Upper lobe of left lung (tissue), 6 donors: ENCODE measurements at regions not wholly inside any gene's neighbourhood (a gene's known extent, or its start where the extent isn't known, plus 50 kb on each side); places are given as distances from the start of the nearest gene placed in this dataset.
"Not testable (repeated sequence)": the region's sequence is repeated elsewhere in the genome, so short reads cannot be mapped to it uniquely, and the experiment has no call there.

Experiments used
- ATAC-seq, 2 donors: fragments of 200-7000 bp; cut with Tn5 transposase; one replicate each; pipeline ENCODE4 v1.9.1; 2022; ENCODE audit warnings: mild to moderate bottlenecking in 2 of 2, moderate library complexity in 2 of 2; ENCODE audit not compliant: low FRiP score in 2 of 2
- DNase-seq, 2 donors: peaks; one replicate each; pipeline ENCODE4 v3.0.0-alpha.2; 2019 to 2020
- H3K27ac ChIP-seq, 4 donors: fragments of 200-600 bp; sonication (generic); one replicate each; pipeline ENCODE4 v1.5.1; 2016 to 2019
- H3K27me3 ChIP-seq, 4 donors: fragments of 200-600 bp; sonication (generic); one replicate each; pipeline ENCODE4 v1.5.1; 2017 to 2019
- H3K36me3 ChIP-seq, 4 donors: fragments of 200-600 bp; sonication (generic); one replicate each; pipeline ENCODE4 v1.5.1; 2016 to 2019
- H3K4me1 ChIP-seq, 4 donors: fragments of 200-600 bp; sonication (generic); one replicate each; pipeline ENCODE4 v1.5.1; 2018 to 2019
- H3K4me3 ChIP-seq, 4 donors: fragments of 200-600 bp; sonication (generic); one replicate each; pipeline ENCODE4 v1.5.1; 2017 to 2019; ENCODE audit warnings: mild to moderate bottlenecking in 2 of 4, moderate library complexity in 1 of 4
- H3K9me3 ChIP-seq, 4 donors: fragments of 200-600 bp; sonication (generic); one replicate each; pipeline ENCODE4 v1.5.1; 2018 to 2019
- CTCF ChIP-seq, 6 experiments: fragments of 450-650 bp in 4 of 6; fragments of 200-600 bp in 2 of 6; sonication (generic) in 2 of 6; IDR thresholded peaks; one replicate each; pipeline ENCODE4 v1.5.1; 2016 to 2019; ENCODE audit warnings: antibody characterized with exemption in 6 of 6
- EP300 ChIP-seq, 4 donors: sonication (generic); formaldehyde crosslinking; IDR thresholded peaks; one replicate each; pipeline ENCODE4 v1.5.1; 2017; ENCODE audit warnings: antibody characterized with exemption in 4 of 4, control low read depth in 2 of 4
- POLR2A ChIP-seq, 4 donors: fragments of 450-650 bp; IDR thresholded peaks; one replicate each; pipeline ENCODE4 v1.5.1; 2016 to 2017; ENCODE audit warnings: antibody characterized with exemption in 4 of 4, mild to moderate bottlenecking in 2 of 4
- POLR2AphosphoS5 ChIP-seq, 2 donors: sonication (generic); formaldehyde crosslinking; IDR thresholded peaks; one replicate each; pipeline ENCODE4 v1.5.1; 2017; ENCODE audit warnings: antibody characterized with exemption in 2 of 2
- WGBS, 2 donors: methylation state at CpG; one replicate each; pipeline ENCODE4 v1.1.5; 2017 to 2018; 5-methylcytosine and 5-hydroxymethylcytosine counted together
- donor health status: DM: no; HTN: no; CAD: no; lungs with moderate emphysema.
- donor health status: DM: no; HTN: yes; CAD: no; lungs with severe emphysema.

GRCh38 chrX:82711457-82711856 is 796.6 kb upstream of the POU3F4 start:
- DNase-seq (no peak), ATAC-seq (no peak)
- no peak overlapping the region for H3K27ac ChIP-seq
- no peaks in the 10 kb centered on the region for H3K36me3 ChIP-seq
- WGBS, 2 donors, result 63 to 68% methylated on average over 4 of the region's 4 CpGs
- no peak for TF ChIP-seq CTCF (IDR thresholded peaks at IDR 0.05)
- no peak for TF ChIP-seq POLR2A (IDR thresholded peaks at IDR 0.05)
- no peaks in the 10 kb centered on the region for H3K9me3 ChIP-seq
- no peaks in the 10 kb centered on the region for H3K27me3 ChIP-seq
- H3K4me3 ChIP-seq, result no peak overlapping the region
- H3K4me1 ChIP-seq, result no peaks in the 10 kb centered on the region

- no peak for TF ChIP-seq EP300 (IDR thresholded peaks at IDR 0.05)
- TF ChIP-seq POLR2A (IDR thresholded peaks at IDR 0.05), result no peak
- no peak for TF ChIP-seq POLR2AphosphoS5 (IDR thresholded peaks at IDR 0.05)
- no peak for TF ChIP-seq CTCF (IDR thresholded peaks at IDR 0.05)
- H3K9me3 ChIP-seq, result no peaks in the 10 kb centered on the region
- no peak overlapping the region for H3K4me3 ChIP-seq
- no peaks in the 10 kb centered on the region for H3K36me3 ChIP-seq
- H3K27ac ChIP-seq, result no peak overlapping the region
- H3K27me3 ChIP-seq, result no peaks in the 10 kb centered on the region
- 68 to 92% methylated on average over 1 of the region's 1 CpG for WGBS, 2 donors
- DNase-seq, result no peak
- ATAC-seq, result no peak
- no peaks in the 10 kb centered on the region for H3K4me1 ChIP-seq
Observed at GRCh38 chrX:82721891-82722290, 786.2 kb upstream of the POU3F4 start.

- H3K36me3 ChIP-seq, result no peaks in the 10 kb centered on the region
- H3K27me3 ChIP-seq, result no peaks in the 10 kb centered on the region
- H3K4me3 ChIP-seq, result no peak overlapping the region
- 34 to 53% methylated on average over 1 of the region's 1 CpG for WGBS, 2 donors
- no peaks in the 10 kb centered on the region for H3K4me1 ChIP-seq
- DNase-seq, result no peak
- no peak overlapping the region for H3K27ac ChIP-seq
- no peak for TF ChIP-seq CTCF (IDR thresholded peaks at IDR 0.05)
- TF ChIP-seq POLR2A (IDR thresholded peaks at IDR 0.05), result no peak
- TF ChIP-seq POLR2AphosphoS5 (IDR thresholded peaks at IDR 0.05), result no peak
- TF ChIP-seq EP300 (IDR thresholded peaks at IDR 0.05), result no peak
- no peak for ATAC-seq
- H3K9me3 ChIP-seq, result no peaks in the 10 kb centered on the region
Observed at GRCh38 chrX:82723806-82724205, 784.3 kb upstream of the POU3F4 start.

GRCh38 chrX:82727436-82727835 is 780.7 kb upstream of the POU3F4 start:
- not testable (repeated sequence) for H3K27me3 ChIP-seq, DNase-seq, H3K36me3 ChIP-seq, ATAC-seq, H3K27ac ChIP-seq, H3K4me1 ChIP-seq, H3K9me3 ChIP-seq, H3K4me3 ChIP-seq
- 63% methylated on average over 6 of the region's 6 CpGs; no CpG with 5 or more reads in 1 of the 2 donors for whole genome bisulfite sequencing, 2 donors

- Histone ChIP-seq H3K27ac (no peak overlapping the region), H3K27me3 (no peaks in the 10 kb centered on the region), H3K36me3 (no peaks in the 10 kb centered on the region), H3K4me1 (no peaks in the 10 kb centered on the region), H3K9me3 (no peaks in the 10 kb centered on the region), H3K4me3 (no peak overlapping the region)
- TF ChIP-seq EP300 (IDR thresholded peaks at IDR 0.05) (no peak), POLR2A (IDR thresholded peaks at IDR 0.05) (no peak)
- WGBS, 2 donors, result 56 to 61% methylated on average over 1 of the region's 1 CpG
- ATAC-seq (no peak), DNase-seq (no peak)
Observed at GRCh38 chrX:82732861-82733260, 775.2 kb upstream of the POU3F4 start.

- Histone ChIP-seq H3K27ac (no peak overlapping the region), H3K4me1 (no peaks in the 10 kb centered on the region), H3K36me3 (no peaks in the 10 kb centered on the region), H3K9me3 (no peaks in the 10 kb centered on the region), H3K4me3 (no peak overlapping the region), H3K27me3 (no peaks in the 10 kb centered on the region)
- no peak for ATAC-seq
- no peak for DNase-seq
- no peak for TF ChIP-seq POLR2A (IDR thresholded peaks at IDR 0.05)
- no peak for TF ChIP-seq CTCF (IDR thresholded peaks at IDR 0.05)
- no peak for TF ChIP-seq POLR2AphosphoS5 (IDR thresholded peaks at IDR 0.05)
- no peak for TF ChIP-seq EP300 (IDR thresholded peaks at IDR 0.05)
Observed at GRCh38 chrX:82734140-82734539, 774.0 kb upstream of the POU3F4 start.

DNA sequence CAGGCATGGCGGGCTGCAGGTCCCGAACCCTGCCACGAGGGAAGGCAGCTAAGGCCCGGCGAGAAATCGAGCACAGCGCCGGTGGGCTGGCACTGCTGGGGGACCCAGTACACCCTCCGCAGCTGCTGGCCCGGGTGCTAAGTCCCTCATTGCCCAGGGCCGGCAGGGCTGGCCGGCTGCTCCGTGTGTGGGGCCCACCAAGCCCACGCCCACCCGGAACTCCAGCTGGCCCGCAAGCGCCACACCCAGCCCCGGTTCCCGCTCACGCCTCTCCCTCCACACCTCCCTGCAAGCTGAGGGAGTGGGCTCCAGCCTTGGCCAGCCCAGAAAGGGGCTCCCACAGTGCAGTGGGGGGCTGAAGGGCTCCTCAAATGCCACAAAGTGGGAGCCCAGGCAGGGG is 769.8 kb upstream of the POU3F4 start:
- peak in 1 of 2 donors; percentile 13 for DNase-seq
- H3K4me1 ChIP-seq, H3K27ac ChIP-seq, H3K9me3 ChIP-seq, H3K4me3 ChIP-seq, ATAC-seq, H3K36me3 ChIP-seq, H3K27me3 ChIP-seq: not testable (repeated sequence)
- 97% methylated on average over 20 of the region's 20 CpGs; no CpG with 5 or more reads in 1 of the 2 donors for WGBS, 2 donors
